Neural crest cell (in vitro differentiated cells): ENCODE measurements at regions not wholly inside any gene's neighbourhood (a gene's known extent, or its start where the extent isn't known, plus 50 kb on each side); places are given as distances from the start of the nearest gene placed in this dataset.

ENCODE experiments used
- DNase-seq: peaks from one replicate; pipeline ENCODE4 v3.0.0; 2021; ENCODE audit warnings: low read depth, mixed read lengths, low spot score
- H3K27ac Mint-ChIP-seq: one replicate; pipeline ENCODE4 v1.8.0; 2021; ENCODE audit warnings: mild to moderate bottlenecking, mixed read lengths; ENCODE audit not compliant: unreplicated experiment
- H3K27me3 Mint-ChIP-seq: 2 replicates; pipeline ENCODE4 v1.8.0; 2021; ENCODE audit warnings: low read depth, mild to moderate bottlenecking, mixed read lengths
- H3K36me3 Mint-ChIP-seq: 2 replicates; pipeline ENCODE4 v1.8.0; 2021; ENCODE audit warnings: low read depth, mild to moderate bottlenecking, mixed read lengths
- H3K4me1 Mint-ChIP-seq: 2 replicates; pipeline ENCODE4 v1.8.0; 2021; ENCODE audit warnings: mixed read lengths
- H3K4me3 Mint-ChIP-seq: one replicate; pipeline ENCODE4 v1.8.0; 2021; ENCODE audit warnings: mild to moderate bottlenecking, mixed read lengths
- H3K9me3 Mint-ChIP-seq: 2 replicates; pipeline ENCODE4 v1.8.0; 2021; ENCODE audit warnings: mixed read lengths
- TF ChIP-seq, protein P1 (sequence below): fragments of 200-600 bp; sonication (generic); conservative IDR thresholded peaks from 2 replicates; pipeline ENCODE4 v1.5.0; 2021; ENCODE audit warnings: antibody characterized with exemption, mild to moderate bottlenecking

DNA sequence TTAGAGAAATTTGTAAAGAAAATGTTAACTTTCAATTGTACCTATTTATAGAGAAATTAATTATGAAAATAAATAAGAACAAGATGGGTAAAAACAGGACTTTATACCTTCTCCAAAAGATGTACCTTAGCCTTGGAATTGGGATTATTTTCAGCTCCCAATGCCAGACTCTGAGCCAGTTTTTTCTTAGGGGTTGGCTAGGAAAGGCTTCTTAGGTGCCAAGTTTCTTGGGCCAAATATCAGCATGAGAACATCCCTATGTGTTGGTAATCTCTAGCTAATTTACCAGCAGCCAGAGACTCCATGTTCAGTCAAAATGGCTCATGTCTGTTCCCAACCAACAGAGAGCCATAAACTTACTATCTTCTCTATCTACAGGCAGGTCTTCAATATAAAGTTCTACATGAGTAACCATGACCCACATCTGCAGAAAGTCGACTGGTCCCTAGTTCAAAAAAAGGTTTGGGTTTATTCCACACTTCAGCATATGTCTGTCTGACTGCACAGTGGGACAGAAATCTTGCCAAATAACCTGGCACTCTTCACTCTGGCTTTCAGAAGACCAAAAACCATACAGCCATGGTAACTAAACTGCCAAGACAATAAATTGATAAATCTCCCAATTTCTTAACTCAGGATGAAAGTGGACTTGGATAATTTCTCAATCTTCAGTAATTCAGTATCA lies 380.5 kb upstream of the RASGEF1B start:
- H3K4me3 Mint-ChIP-seq, result no peak overlapping the region
- no peaks in the 10 kb centered on the region for H3K4me1 Mint-ChIP-seq
- peaks cover 2% of the 10 kb centered on the region for H3K27me3 Mint-ChIP-seq
- H3K9me3 Mint-ChIP-seq, result peaks cover 14% of the 10 kb centered on the region
- DNase-seq, result no peak
- peaks cover 17% of the 10 kb centered on the region for H3K36me3 Mint-ChIP-seq
- TF ChIP-seq, protein P1, sequence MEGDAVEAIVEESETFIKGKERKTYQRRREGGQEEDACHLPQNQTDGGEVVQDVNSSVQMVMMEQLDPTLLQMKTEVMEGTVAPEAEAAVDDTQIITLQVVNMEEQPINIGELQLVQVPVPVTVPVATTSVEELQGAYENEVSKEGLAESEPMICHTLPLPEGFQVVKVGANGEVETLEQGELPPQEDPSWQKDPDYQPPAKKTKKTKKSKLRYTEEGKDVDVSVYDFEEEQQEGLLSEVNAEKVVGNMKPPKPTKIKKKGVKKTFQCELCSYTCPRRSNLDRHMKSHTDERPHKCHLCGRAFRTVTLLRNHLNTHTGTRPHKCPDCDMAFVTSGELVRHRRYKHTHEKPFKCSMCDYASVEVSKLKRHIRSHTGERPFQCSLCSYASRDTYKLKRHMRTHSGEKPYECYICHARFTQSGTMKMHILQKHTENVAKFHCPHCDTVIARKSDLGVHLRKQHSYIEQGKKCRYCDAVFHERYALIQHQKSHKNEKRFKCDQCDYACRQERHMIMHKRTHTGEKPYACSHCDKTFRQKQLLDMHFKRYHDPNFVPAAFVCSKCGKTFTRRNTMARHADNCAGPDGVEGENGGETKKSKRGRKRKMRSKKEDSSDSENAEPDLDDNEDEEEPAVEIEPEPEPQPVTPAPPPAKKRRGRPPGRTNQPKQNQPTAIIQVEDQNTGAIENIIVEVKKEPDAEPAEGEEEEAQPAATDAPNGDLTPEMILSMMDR, result no peak
- no peak overlapping the region for H3K27ac Mint-ChIP-seq

- TF ChIP-seq, protein P1, result no peak
- peaks cover 2% of the 10 kb centered on the region for H3K27me3 Mint-ChIP-seq
- H3K27ac Mint-ChIP-seq, result no peak overlapping the region
- no peak overlapping the region for H3K4me3 Mint-ChIP-seq
- peaks cover 14% of the 10 kb centered on the region for H3K36me3 Mint-ChIP-seq
- DNase-seq, result no peak
- no peaks in the 10 kb centered on the region for H3K4me1 Mint-ChIP-seq
- peaks cover 14% of the 10 kb centered on the region for H3K9me3 Mint-ChIP-seq
Observed at GRCh38 chr4:81850701-81851100, 379.0 kb upstream of the RASGEF1B start.

DNA sequence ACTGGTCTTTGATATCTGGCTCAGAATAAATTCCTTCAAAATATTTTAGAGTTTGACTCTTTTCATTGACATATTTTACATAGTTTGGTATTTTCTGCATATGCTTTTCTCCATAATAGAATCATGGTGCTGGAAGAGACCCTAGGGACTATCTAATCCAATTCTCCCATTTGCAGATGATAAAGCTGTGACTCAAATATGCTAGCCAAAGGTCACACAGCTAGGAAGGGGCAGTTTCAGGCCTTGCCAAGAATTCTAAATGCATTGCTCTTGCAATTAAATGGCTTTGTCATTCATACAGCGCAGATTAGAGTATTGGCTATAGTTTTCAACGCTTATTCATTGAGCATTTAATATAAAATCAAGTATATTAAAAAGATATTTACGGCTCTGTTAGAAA lies 374.1 kb upstream of the RASGEF1B start:
- peaks cover 8% of the 10 kb centered on the region for H3K27me3 Mint-ChIP-seq
- DNase-seq, result no peak
- no peaks in the 10 kb centered on the region for H3K9me3 Mint-ChIP-seq
- H3K4me3 Mint-ChIP-seq, result no peak overlapping the region
- TF ChIP-seq, protein P1, result no peak
- no peak overlapping the region for H3K27ac Mint-ChIP-seq
- no peaks in the 10 kb centered on the region for H3K36me3 Mint-ChIP-seq
- no peaks in the 10 kb centered on the region for H3K4me1 Mint-ChIP-seq

DNA sequence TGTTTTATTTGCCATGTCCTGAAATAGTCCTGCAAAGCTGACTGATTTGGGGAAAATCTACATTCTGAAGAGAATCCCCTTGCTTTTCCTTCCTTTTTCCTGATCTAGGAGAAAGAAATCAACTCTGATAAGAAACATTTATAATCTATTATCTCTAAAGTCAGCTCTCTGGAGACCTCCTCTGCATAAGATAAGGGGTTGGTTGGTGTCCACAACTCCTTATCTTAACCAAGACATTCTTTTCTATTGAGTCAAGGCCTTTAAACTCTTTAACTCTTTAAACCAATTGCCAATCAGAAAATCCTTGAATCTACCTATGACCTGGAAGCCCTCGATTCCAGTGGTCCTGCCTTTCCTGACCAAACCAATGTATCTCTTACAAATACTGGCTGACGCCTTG lies 373.6 kb upstream of the RASGEF1B start:
- no peak overlapping the region for H3K27ac Mint-ChIP-seq
- H3K4me3 Mint-ChIP-seq, result no peak overlapping the region
- H3K27me3 Mint-ChIP-seq, result peaks cover 11% of the 10 kb centered on the region
- TF ChIP-seq, protein P1, result no peak
- H3K9me3 Mint-ChIP-seq, result no peaks in the 10 kb centered on the region
- no peak for DNase-seq
- no peaks in the 10 kb centered on the region for H3K36me3 Mint-ChIP-seq
- no peaks in the 10 kb centered on the region for H3K4me1 Mint-ChIP-seq

DNA sequence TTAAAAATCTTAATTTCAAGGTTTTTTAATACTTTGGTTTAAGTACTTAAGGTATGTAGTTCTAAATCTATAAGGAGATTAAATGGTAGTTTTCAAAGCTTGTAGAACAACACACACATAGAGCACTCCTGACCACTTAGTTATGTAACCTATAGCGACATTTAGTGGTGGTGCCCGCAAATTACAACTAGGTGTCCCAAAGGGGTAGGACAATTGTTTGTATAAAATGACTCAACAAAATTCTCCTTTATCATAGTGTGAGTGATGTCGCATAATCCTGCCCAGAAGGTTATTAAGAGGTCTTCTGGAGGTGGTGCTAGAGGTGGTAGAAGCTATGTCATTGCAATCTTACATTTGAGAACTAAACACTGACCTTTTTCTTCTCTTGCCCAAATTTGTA lies 373.0 kb upstream of the RASGEF1B start:
- TF ChIP-seq, protein P1, result peak; percentile 89
- Mint-ChIP-seq H3K27ac (no peak overlapping the region), H3K36me3 (no peaks in the 10 kb centered on the region), H3K4me1 (peaks cover 4% of the 10 kb centered on the region), H3K27me3 (peaks cover 11% of the 10 kb centered on the region), H3K9me3 (no peaks in the 10 kb centered on the region), H3K4me3 (no peak overlapping the region)
- peak; percentile 68 for DNase-seq
